AG09309 (cell line): ENCODE measurements at regions not wholly inside any gene's neighbourhood (a gene's known extent, or its start where the extent isn't known, plus 50 kb on each side); places are given as distances from the start of the nearest gene placed in this dataset.
"Not testable (repeated sequence)": the region's sequence is repeated elsewhere in the genome, so short reads cannot be mapped to it uniquely, and the experiment has no call there.

Experiments used
- DNase-seq: peaks from one replicate; pipeline ENCODE4 v3.0.0-alpha.2; 2010; ENCODE audit warnings: low read depth
- H3K4me3 ChIP-seq: 2 replicates; pipeline ENCODE4 v1.5.1; 2011; ENCODE audit warnings: mild to moderate bottlenecking, low read depth, low read length, moderate library complexity; ENCODE audit not compliant: control insufficient read depth
- CTCF ChIP-seq: IDR thresholded peaks from 2 replicates; pipeline ENCODE4 v1.5.1; 2011; ENCODE audit warnings: mild to moderate bottlenecking, low read depth, low read length, inconsistent platforms; ENCODE audit not compliant: insufficient read depth, control insufficient read depth; ENCODE audit errors: missing control alignments

GRCh38 chr1:88514544-88515060 lies 169.5 kb upstream of the PKN2 start:
- no peak for DNase-seq
- no peak for TF ChIP-seq CTCF
- H3K4me3 ChIP-seq, result no peak overlapping the region

- not testable (repeated sequence) for H3K4me3 ChIP-seq, DNase-seq
Measured at GRCh38 chr1:88517499-88517898, 166.6 kb upstream of the PKN2 start.

GRCh38 chr1:88519156-88519555 lies 164.9 kb upstream of the PKN2 start:
- no peak for TF ChIP-seq CTCF
- no peak overlapping the region for H3K4me3 ChIP-seq
- no peak for DNase-seq

GRCh38 chr1:88523854-88524528 lies 160.1 kb upstream of the PKN2 start:
- H3K4me3 ChIP-seq, result no peak overlapping the region
- TF ChIP-seq CTCF, result no peak
- DNase-seq, result no peak

- TF ChIP-seq CTCF, result no peak
- no peak overlapping the region for H3K4me3 ChIP-seq
- no peak for DNase-seq
Measured at GRCh38 chr1:88526456-88526855, 157.6 kb upstream of the PKN2 start.

GRCh38 chr1:88528792-88529191 lies 155.3 kb upstream of the PKN2 start:
- DNase-seq, result no peak
- no peak for TF ChIP-seq CTCF
- H3K4me3 ChIP-seq, result no peak overlapping the region

GRCh38 chr1:88529581-88529980 lies 154.5 kb upstream of the PKN2 start:
- TF ChIP-seq CTCF, result no peak
- H3K4me3 ChIP-seq, result no peak overlapping the region
- no peak for DNase-seq
